Thymus (tissue), 11 donors: ENCODE measurements at regions not wholly inside any gene's neighbourhood (a gene's known extent, or its start where the extent isn't known, plus 50 kb on each side); places are given as distances from the start of the nearest gene placed in this dataset.
A peak's percentile ranks its signal among the peaks of the same experiment; 100 is the strongest.
"Not testable (repeated sequence)": the region's sequence is repeated elsewhere in the genome, so short reads cannot be mapped to it uniquely, and the experiment has no call there.

ENCODE experiments used
- DNase-seq, 9 donors: peaks; one replicate each; pipeline ENCODE4 v3.0.0-alpha.2; 2013; ENCODE audit warnings: low spot score in 9 of 9, low read depth in 6 of 9, missing footprints in 1 of 9
- H3K27ac ChIP-seq, 2 donors: one replicate each; pipeline ENCODE4 v1.5.1; 2013; ENCODE audit warnings: control low read depth in 1 of 2, low read depth in 1 of 2, low read length in 1 of 2, mild to moderate bottlenecking in 1 of 2, moderate library complexity in 1 of 2
- H3K27me3 ChIP-seq, 2 donors: one replicate each; pipeline ENCODE4 v1.5.1; 2013; ENCODE audit warnings: low read length in 1 of 2; ENCODE audit not compliant: control insufficient read depth in 2 of 2, insufficient read depth in 1 of 2
- H3K36me3 ChIP-seq, 2 donors: one replicate each; pipeline ENCODE4 v1.5.1; 2013; ENCODE audit warnings: low read length in 1 of 2, mild to moderate bottlenecking in 1 of 2, moderate library complexity in 1 of 2; ENCODE audit not compliant: control insufficient read depth in 2 of 2, insufficient read depth in 2 of 2
- H3K4me1 ChIP-seq, 2 donors: one replicate each; pipeline ENCODE4 v1.5.1; 2013; ENCODE audit warnings: low read length in 2 of 2; ENCODE audit not compliant: control insufficient read depth in 2 of 2, insufficient read depth in 2 of 2
- H3K4me3 ChIP-seq, 2 donors: one replicate each; pipeline ENCODE4 v1.5.1; 2013; ENCODE audit warnings: low read length in 2 of 2, control low read depth in 1 of 2, mild to moderate bottlenecking in 1 of 2
- H3K9me3 ChIP-seq, 2 donors: one replicate each; pipeline ENCODE4 v1.5.1; 2013; ENCODE audit warnings: low read length in 1 of 2, mild to moderate bottlenecking in 1 of 2; ENCODE audit not compliant: control insufficient read depth in 2 of 2, insufficient read depth in 1 of 2
- WGBS: extraction: QIAGEN DNeasy Blood & Tissue Kit; methylation state at CpG from one replicate; pipeline ENCODE4 v1.1.7; 2013; 5-methylcytosine and 5-hydroxymethylcytosine counted together
- donor health status: healthy.

DNA sequence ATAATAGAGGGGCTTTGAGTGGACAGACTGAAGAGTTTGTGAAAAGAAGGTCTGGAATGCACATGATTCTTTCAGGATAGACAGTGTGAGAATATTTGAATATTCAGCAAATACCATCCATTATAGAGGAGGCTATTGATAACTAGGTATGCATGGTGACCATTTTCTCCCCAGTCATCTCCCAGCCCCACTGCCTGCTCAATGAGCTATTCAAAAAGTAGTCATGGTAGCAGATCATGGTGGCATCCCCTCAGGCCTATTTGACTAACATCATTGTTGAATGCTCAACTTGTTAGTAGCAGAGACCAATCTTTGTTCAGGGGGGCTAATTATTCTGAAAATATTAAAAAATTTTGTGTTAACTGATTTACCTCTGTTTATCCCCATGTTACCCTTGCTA lies 311.6 kb downstream of the S1PR1 start:
- H3K27me3 ChIP-seq = no peaks in the 10 kb centered on the region
- H3K4me3 ChIP-seq = no peak overlapping the region
- H3K4me1 ChIP-seq = no peaks in the 10 kb centered on the region
- no peaks in the 10 kb centered on the region for H3K36me3 ChIP-seq
- DNase-seq = no peak
- H3K27ac ChIP-seq = no peak overlapping the region
- H3K9me3 ChIP-seq = no peaks in the 10 kb centered on the region

GRCh38 chr1:101550581-101550980 lies 313.8 kb downstream of the S1PR1 start:
- H3K36me3 ChIP-seq = no peaks in the 10 kb centered on the region
- H3K27me3 ChIP-seq = no peaks in the 10 kb centered on the region
- no peaks in the 10 kb centered on the region for H3K9me3 ChIP-seq
- H3K4me1 ChIP-seq = no peaks in the 10 kb centered on the region
- H3K4me3 ChIP-seq = no peak overlapping the region
- WGBS = 95% methylated on average over 1 of the region's 1 CpG
- H3K27ac ChIP-seq = no peak overlapping the region
- DNase-seq = no peak

- H3K4me3 ChIP-seq = no peak overlapping the region
- no peaks in the 10 kb centered on the region for H3K4me1 ChIP-seq
- no peaks in the 10 kb centered on the region for H3K9me3 ChIP-seq
- WGBS = 97% methylated on average over 1 of the region's 1 CpG
- no peak overlapping the region for H3K27ac ChIP-seq
- no peaks in the 10 kb centered on the region for H3K27me3 ChIP-seq
- H3K36me3 ChIP-seq = no peaks in the 10 kb centered on the region
- DNase-seq = no peak
Measured at GRCh38 chr1:101566883-101567538, 330.2 kb downstream of the S1PR1 start.

- Histone ChIP-seq H3K4me3 (no peak overlapping the region), H3K4me1 (no peaks in the 10 kb centered on the region), H3K27ac (no peak overlapping the region), H3K36me3 (no peaks in the 10 kb centered on the region), H3K9me3 (no peaks in the 10 kb centered on the region), H3K27me3 (no peaks in the 10 kb centered on the region)
- peak in 7 of 9 donors; percentile 7 to 53 (median 22) for DNase-seq
- WGBS = 54% methylated on average over 4 of the region's 4 CpGs
Measured at GRCh38 chr1:101567582-101568189, 330.9 kb downstream of the S1PR1 start.

GRCh38 chr1:101587741-101588140 lies 350.9 kb downstream of the S1PR1 start:
- no peaks in the 10 kb centered on the region for H3K4me1 ChIP-seq
- no peak overlapping the region for H3K27ac ChIP-seq

DNA sequence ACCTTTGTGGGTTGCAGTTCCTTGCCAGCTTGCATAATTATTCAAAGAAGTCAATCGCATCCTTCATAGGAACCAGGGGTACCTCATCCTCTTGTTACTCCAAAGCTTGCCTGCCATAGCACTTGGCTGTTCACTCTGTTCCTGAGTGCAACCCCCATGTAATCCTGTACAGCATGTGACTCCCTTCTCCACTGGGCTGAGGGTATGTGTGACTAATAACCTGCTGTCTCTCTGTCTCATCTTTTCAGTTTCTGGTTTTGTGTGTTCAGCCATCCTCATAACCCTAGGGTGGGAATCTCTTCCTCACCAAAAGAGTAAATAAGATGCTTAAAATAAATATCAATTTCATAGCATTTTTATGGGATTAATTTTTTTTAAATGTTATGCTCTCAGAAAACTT lies 351.9 kb downstream of the S1PR1 start:
- no peak for DNase-seq
- Histone ChIP-seq H3K9me3 (no peaks in the 10 kb centered on the region), H3K4me1 (no peaks in the 10 kb centered on the region), H3K4me3 (no peak overlapping the region), H3K36me3 (no peaks in the 10 kb centered on the region), H3K27me3 (peaks cover 0 to 2% of the 10 kb centered on the region in 2 donors), H3K27ac (no peak overlapping the region)
- WGBS = 97% methylated on average over 1 of the region's 1 CpG

More at GRCh38 chr1:101587741-101588140, 350.9 kb downstream of the S1PR1 start:
- H3K4me3 ChIP-seq = no peak overlapping the region
- 74% methylated on average over 5 of the region's 5 CpGs for WGBS
- H3K36me3 ChIP-seq = no peaks in the 10 kb centered on the region
- H3K27me3 ChIP-seq = peaks cover 0 to 2% of the 10 kb centered on the region in 2 donors
- no peak for DNase-seq
- H3K9me3 ChIP-seq = no peaks in the 10 kb centered on the region

GRCh38 chr1:101592845-101593244 lies 356.0 kb downstream of the S1PR1 start:
- Histone ChIP-seq H3K4me3 (no peak overlapping the region), H3K27ac (no peak overlapping the region), H3K27me3 (peaks cover 0 to 2% of the 10 kb centered on the region in 2 donors), H3K9me3 (no peaks in the 10 kb centered on the region), H3K4me1 (no peaks in the 10 kb centered on the region), H3K36me3 (no peaks in the 10 kb centered on the region)
- 97% methylated on average over 1 of the region's 1 CpG for WGBS
- DNase-seq = no peak

- Histone ChIP-seq H3K36me3 (no peaks in the 10 kb centered on the region), H3K27ac (no peak overlapping the region), H3K9me3 (no peaks in the 10 kb centered on the region), H3K27me3 (no peaks in the 10 kb centered on the region), H3K4me3 (no peak overlapping the region), H3K4me1 (no peaks in the 10 kb centered on the region)
- 90% methylated on average over 2 of the region's 2 CpGs for WGBS
- DNase-seq = no peak
Measured at GRCh38 chr1:101595881-101596374, 359.1 kb downstream of the S1PR1 start.

- DNase-seq, H3K36me3 ChIP-seq, H3K27me3 ChIP-seq, H3K4me3 ChIP-seq, H3K9me3 ChIP-seq, H3K27ac ChIP-seq, H3K4me1 ChIP-seq: not testable (repeated sequence)
- 95% methylated on average over 5 of the region's 5 CpGs for whole genome bisulfite sequencing
Measured at GRCh38 chr1:101600615-101601014, 363.8 kb downstream of the S1PR1 start.
